H1 (cell line): ENCODE measurements at regions not wholly inside any gene's neighbourhood (a gene's known extent, or its start where the extent isn't known, plus 50 kb on each side); places are given as distances from the start of the nearest gene placed in this dataset.

Experiments used
- CTCF ChIA-PET: fragments of 300-600 bp; sonication (Branson Sonifier 250); formaldehyde crosslinking; loops from one replicate; lab custom pipeline; 2021; ENCODE audit not compliant: partially characterized antibody; lab: Charles Lee
- POLR2A ChIA-PET: fragments of 300-600 bp; sonication (Branson Sonifier 250); formaldehyde crosslinking; loops from one replicate; lab custom pipeline; 2021; ENCODE audit warnings: inconsistent platforms; ENCODE audit not compliant: partially characterized antibody; lab: Charles Lee
- DNase-seq, 2 experiments: peaks; one replicate each; pipeline versions ENCODE4 v3.0.0 to v3.0.0-alpha.2; 2010 to 2022; ENCODE audit warnings: low spot score in 2 of 2, low read depth in 1 of 2, mixed read lengths in 1 of 2
- FAIRE-seq: peaks from 2 replicates; lab custom pipeline; 2011; peaks lifted over from hg19 to GRCh38; lab: Jason Lieb, UNC
- H2AFZ ChIP-seq: 2 replicates; pipeline ENCODE4 v1.8.1; 2012; ENCODE audit warnings: low read length, inconsistent platforms
- H2AK5ac ChIP-seq: 2 replicates; pipeline ENCODE4 v1.6.1; 2013; ENCODE audit warnings: low read depth, low read length
- H2BK120ac ChIP-seq: replicated peaks from 2 replicates; pipeline ENCODE3; 2013; ENCODE audit warnings: low read depth, low read length, inconsistent platforms
- H2BK12ac ChIP-seq: 2 replicates; pipeline ENCODE4 v1.6.1; 2013; ENCODE audit warnings: low read depth, low read length
- H2BK15ac ChIP-seq: 2 replicates; pipeline ENCODE4 v1.6.1; 2013; ENCODE audit warnings: low read length
- H2BK20ac ChIP-seq: 2 replicates; pipeline ENCODE4 v1.6.1; 2013; ENCODE audit warnings: low read length
- H2BK5ac ChIP-seq: 2 replicates; pipeline ENCODE4 v1.6.1; 2013; ENCODE audit warnings: low read depth, low read length
- H3K14ac ChIP-seq: 2 replicates; pipeline ENCODE4 v1.6.1; 2013; ENCODE audit warnings: inconsistent platforms; ENCODE audit not compliant: insufficient read length
- H3K18ac ChIP-seq: 2 replicates; pipeline ENCODE4 v1.6.1; 2013; ENCODE audit warnings: low read length; ENCODE audit errors: extremely low read depth
- H3K23ac ChIP-seq: 2 replicates; pipeline ENCODE4 v1.6.1; 2013; ENCODE audit warnings: inconsistent platforms; ENCODE audit not compliant: insufficient read length
- H3K23me2 ChIP-seq: 2 replicates; pipeline ENCODE4 v1.6.1; 2013; ENCODE audit warnings: low read depth, low read length
- H3K27ac ChIP-seq: 2 replicates; pipeline ENCODE4 v1.6.1; 2011; ENCODE audit warnings: low read depth, low read length, inconsistent platforms
- H3K27me3 ChIP-seq, 4 experiments: replicated peaks in 1 of 4; 1 replicate in 1 of 4; 2 replicates in 3 of 4; pipeline versions ENCODE4 v1.6.1 to v1.8.1; 2011 to 2013; ENCODE audit warnings: low read length in 3 of 4, mild to moderate bottlenecking in 3 of 4, inconsistent platforms in 2 of 4, mixed read lengths in 2 of 4, moderate library complexity in 1 of 4; ENCODE audit not compliant: control insufficient read depth in 3 of 4, insufficient read depth in 3 of 4; ENCODE audit errors: extremely low read depth in 1 of 4
- H3K36me3 ChIP-seq, 4 experiments: 2 replicates each; pipeline versions ENCODE4 v1.6.1 to v1.8.1; 2011 to 2013; ENCODE audit warnings: mild to moderate bottlenecking in 4 of 4, low read length in 3 of 4, moderate library complexity in 2 of 4, control low read depth in 1 of 4, inconsistent platforms in 1 of 4; ENCODE audit not compliant: insufficient read depth in 4 of 4, control insufficient read depth in 2 of 4
- H3K4ac ChIP-seq: replicated peaks from 2 replicates; pipeline ENCODE3; 2013; ENCODE audit warnings: low read length, low read depth, mixed read lengths, inconsistent platforms; ENCODE audit not compliant: insufficient read length
- H3K4me1 ChIP-seq, 4 experiments: replicated peaks in 1 of 4; 1 replicate in 1 of 4; 2 replicates in 3 of 4; pipeline versions ENCODE4 v1.6.1 to v1.8.1; 2011 to 2013; ENCODE audit warnings: low read length in 3 of 4, inconsistent platforms in 2 of 4, mixed read lengths in 1 of 4; ENCODE audit not compliant: insufficient read depth in 4 of 4, control insufficient read depth in 3 of 4
- H3K4me2 ChIP-seq, 2 experiments: 2 replicates each; pipeline versions ENCODE4 v1.6.1 to v1.8.1; 2011 to 2013; ENCODE audit warnings: low read depth in 2 of 2, low read length in 2 of 2, control low read depth in 1 of 2, inconsistent platforms in 1 of 2, mild to moderate bottlenecking in 1 of 2; ENCODE audit not compliant: insufficient read depth in 1 of 2
- H3K4me3 ChIP-seq, 4 experiments: fragments of 200-600, 300-600 bp in 1 of 4; sonication (generic), shearing (Covaris generic), sonication (Bioruptor Twin) in 1 of 4; 2 replicates each; pipeline versions ENCODE4 v1.5.1 to v1.8.1; 2011 to 2016; ENCODE audit warnings: low read length in 4 of 4, low read depth in 3 of 4, control low read depth in 2 of 4, inconsistent platforms in 2 of 4, mild to moderate bottlenecking in 2 of 4, mixed read lengths in 1 of 4, moderate library complexity in 1 of 4; ENCODE audit not compliant: insufficient read depth in 2 of 4; ENCODE audit errors: extremely low read depth in 1 of 4
- H3K56ac ChIP-seq: replicated peaks from 2 replicates; pipeline ENCODE3; 2013; ENCODE audit warnings: low read depth, mild to moderate bottlenecking, mixed read lengths, low read length, inconsistent platforms; ENCODE audit not compliant: insufficient read length
- H3K79me1 ChIP-seq: 2 replicates; pipeline ENCODE4 v1.6.1; 2013; ENCODE audit warnings: low read depth, low read length, control low read depth
- H3K79me2 ChIP-seq, 2 experiments: 2 replicates each; pipeline versions ENCODE4 v1.6.1 to v1.8.1; 2012 to 2013; ENCODE audit warnings: low read length in 2 of 2, mild to moderate bottlenecking in 2 of 2, inconsistent platforms in 1 of 2; ENCODE audit not compliant: insufficient read depth in 2 of 2, control insufficient read depth in 1 of 2
- H3K9ac ChIP-seq, 4 experiments: replicated peaks in 1 of 4; 1 replicate in 1 of 4; 2 replicates in 3 of 4; pipeline versions ENCODE4 v1.6.1 to v1.8.1; 2011 to 2013; ENCODE audit warnings: low read depth in 3 of 4, low read length in 3 of 4, control low read depth in 2 of 4, mild to moderate bottlenecking in 2 of 4, moderate library complexity in 2 of 4, inconsistent platforms in 1 of 4; ENCODE audit errors: extremely low read depth in 1 of 4
- H3K9me3 ChIP-seq, 2 experiments: 2 replicates each; pipeline versions ENCODE4 v1.6.1 to v1.8.1; 2012 to 2013; ENCODE audit warnings: mild to moderate bottlenecking in 2 of 2, moderate library complexity in 2 of 2, control low read depth in 1 of 2, inconsistent platforms in 1 of 2, low read depth in 1 of 2, low read length in 1 of 2, mixed read lengths in 1 of 2; ENCODE audit not compliant: insufficient read depth in 2 of 2
- H4K20me1 ChIP-seq, 2 experiments: replicated peaks in 1 of 2; 2 replicates each; pipeline versions ENCODE3 to v1.8.1; 2011 to 2013; ENCODE audit warnings: inconsistent platforms in 2 of 2, low read length in 2 of 2, mild to moderate bottlenecking in 1 of 2; ENCODE audit not compliant: insufficient read depth in 2 of 2, control insufficient read depth in 1 of 2
- H4K5ac ChIP-seq: 2 replicates; pipeline ENCODE4 v1.6.1; 2013; ENCODE audit warnings: low read length, low read depth, mixed read lengths, inconsistent platforms; ENCODE audit not compliant: insufficient read length
- H4K8ac ChIP-seq: 2 replicates; pipeline ENCODE4 v1.8.0; 2013; ENCODE audit warnings: mild to moderate bottlenecking, moderate library complexity, low read length, inconsistent platforms; ENCODE audit not compliant: insufficient read depth; ENCODE audit errors: extremely low read depth
- H4K91ac ChIP-seq: replicated peaks from 2 replicates; pipeline ENCODE3; 2013; ENCODE audit warnings: low read length, mixed read lengths, inconsistent platforms; ENCODE audit not compliant: insufficient read length
- ATF2 ChIP-seq: IDR thresholded peaks from 2 replicates; pipeline ENCODE4 v1.6.1; 2012; ENCODE audit warnings: low read length, inconsistent platforms
- CTCF ChIP-seq, 3 experiments: IDR thresholded peaks; 1 replicate in 2 of 3; 2 replicates in 1 of 3; pipeline versions ENCODE4 v1.5.1 to v1.6.1; 2011; ENCODE audit warnings: low read length in 3 of 3, mild to moderate bottlenecking in 3 of 3, inconsistent platforms in 2 of 3, low read depth in 1 of 3, moderate library complexity in 1 of 3; ENCODE audit not compliant: insufficient read depth in 1 of 3; ENCODE audit errors: control extremely low read depth in 1 of 3
- FOSL1 ChIP-seq: IDR thresholded peaks from 2 replicates; pipeline ENCODE4 v1.6.1; 2011; ENCODE audit warnings: mild to moderate bottlenecking, low read depth, low read length, moderate library complexity; ENCODE audit not compliant: insufficient read depth
- GABPA ChIP-seq: IDR thresholded peaks from 2 replicates; pipeline ENCODE4 v1.6.1; 2011; ENCODE audit warnings: mild to moderate bottlenecking, low read length, moderate library complexity, borderline replicate concordance; ENCODE audit not compliant: insufficient read depth
- KDM5A ChIP-seq: fragments of 200-600 bp; IDR thresholded peaks from 2 replicates; pipeline ENCODE4 v1.7.1; 2012; ENCODE audit warnings: mild to moderate bottlenecking, low read length, inconsistent platforms, mixed read lengths
- MAX ChIP-seq: IDR thresholded peaks from 2 replicates; pipeline ENCODE4 v1.6.1; 2012; ENCODE audit warnings: inconsistent platforms
- POLR2A ChIP-seq, 2 experiments: IDR thresholded peaks; 1 replicate in 1 of 2; 2 replicates in 1 of 2; pipeline ENCODE4 v1.6.1; 2011; ENCODE audit warnings: low read depth in 2 of 2, low read length in 2 of 2, mild to moderate bottlenecking in 2 of 2; ENCODE audit errors: control extremely low read depth in 1 of 2
- POU5F1 ChIP-seq: IDR thresholded peaks from 2 replicates; pipeline ENCODE4 v1.6.1; 2011; ENCODE audit warnings: low read depth, mild to moderate bottlenecking, low read length, moderate library complexity
- RBBP5 ChIP-seq: IDR thresholded peaks from 2 replicates; pipeline ENCODE4 v1.7.1; 2012; ENCODE audit warnings: low read depth, mild to moderate bottlenecking, inconsistent platforms, low read length, moderate library complexity, borderline replicate concordance
- SIX5 ChIP-seq: IDR thresholded peaks from 2 replicates; pipeline ENCODE4 v1.6.1; 2011; ENCODE audit warnings: mild to moderate bottlenecking, low read depth, low read length
- WGBS, 2 experiments: shearing (Covaris generic) in 1 of 2; methylation state at CpG; one replicate each; pipeline versions ENCODE4 v1.1.6 to v1.1.7; 2013 to 2015; ENCODE audit warnings: low lambda C conversion rate in 2 of 2, mixed read lengths in 2 of 2, inconsistent platforms in 1 of 2, low coverage in 1 of 2, missing lambda C conversion rate in 1 of 2; ENCODE audit not compliant: insufficient replicate concordance in 2 of 2, insufficient coverage in 1 of 2, insufficient read length in 1 of 2; ENCODE audit errors: extremely low coverage in 1 of 2, missing lambda C conversion rate in 1 of 2; 5-methylcytosine and 5-hydroxymethylcytosine counted together

- Histone ChIP-seq H3K9ac (no peak overlapping the region), H2BK15ac (no peak overlapping the region), H2BK5ac (no peak overlapping the region), H3K4me3 (no peak overlapping the region), H3K27me3 (no peaks in the 10 kb centered on the region), H3K4me1 (no peaks in the 10 kb centered on the region), H3K79me1 (no peaks in the 10 kb centered on the region; the same call in 1 of the 2 replicates), H3K18ac (no peak overlapping the region), H2BK20ac (no peak overlapping the region), H3K36me3 (no peaks in the 10 kb centered on the region), H2BK12ac (no peak overlapping the region), H4K20me1 (no peaks in the 10 kb centered on the region), H3K23me2 (peaks cover 1% of the 10 kb centered on the region; the same call in 1 of the 2 replicates), H2AK5ac (no peak overlapping the region), H3K4ac (no peak overlapping the region), H3K79me2 (no peaks in the 10 kb centered on the region), H4K5ac (no peak overlapping the region), H2BK120ac (no peak overlapping the region), H3K9me3 (no peaks in the 10 kb centered on the region), H4K91ac (no peak overlapping the region), H4K8ac (no peak overlapping the region), H2AFZ (no peak overlapping the region), H3K27ac (no peak overlapping the region), H3K4me2 (no peak overlapping the region), H3K56ac (no peak overlapping the region), H3K23ac (no peak overlapping the region), H3K14ac (no peak overlapping the region)
- WGBS, 2 experiments, result 88% methylated on average over 1 of the region's 1 CpG; no CpG with 5 or more reads in 1 of the 2 experiments
- DNase-seq (no peak), FAIRE-seq (no peak)
- ChIA-PET POLR2A (interaction anchor here (0.7 kb wide), 1 partner anchor 770 kb away, joined by 3 read pairs; no protein-coding TSS in a partner anchor), CTCF (no interaction called here)
- TF ChIP-seq SIX5 (no peak), CTCF (IDR thresholded peaks at IDR 0.05; ENCODE audit: control extremely low read depth in 1 of 3, insufficient read depth in 1 of 3, low read depth in 1 of 3, low read length in 3 of 3) (no peak), KDM5A (no peak), MAX (no peak), POU5F1 (no peak), RBBP5 (no peak), ATF2 (no peak), FOSL1 (no peak), POLR2A (IDR thresholded peaks at IDR 0.05; ENCODE audit: control extremely low read depth in 1 of 2, low read depth in 2 of 2, low read length in 2 of 2) (no peak), GABPA (no peak)
Observed at GRCh38 chr3:135636596-135636995, 328.9 kb upstream of the PPP2R3A start.
